22Rv1 (cell line): ENCODE measurements at regions not wholly inside any gene's neighbourhood (a gene's known extent, or its start where the extent isn't known, plus 50 kb on each side); places are given as distances from the start of the nearest gene placed in this dataset.

ENCODE experiments used
- CTCF ChIP-seq: fragments of 450-650 bp; IDR thresholded peaks from 2 replicates; pipeline ENCODE4 v1.5.1; 2017; ENCODE audit warnings: mild to moderate bottlenecking
- ZFX ChIP-seq: fragments of 450-650 bp; IDR thresholded peaks from 2 replicates; pipeline ENCODE4 v1.6.1; 2017; ENCODE audit warnings: antibody characterized with exemption, borderline replicate concordance

GRCh38 chr7:33796538-33796937, 108.8 kb upstream of the BMPER start:
- no peak for TF ChIP-seq CTCF
- no peak for TF ChIP-seq ZFX
